T-helper 2 cell treated with Interferon-gamma antibody and Interleukin-4, amounts not matched to agents 100 ng/mL and 5 ng/mL, for 36 hours (primary cell): ENCODE measurements at regions not wholly inside any gene's neighbourhood (a gene's known extent, or its start where the extent isn't known, plus 50 kb on each side); places are given as distances from the start of the nearest gene placed in this dataset.
"Not testable (repeated sequence)": the region's sequence is repeated elsewhere in the genome, so short reads cannot be mapped to it uniquely, and the experiment has no call there.

Source experiments
- intact Hi-C: fragments of 100-400 bp; cut with micrococcal nuclease; formaldehyde crosslinking; loops from one replicate; pipeline ENCODE4 v1.15.1; 2023

- intact Hi-C loops, result no loop called here
These were observed 268.1 kb downstream of the PLOD2 start for GRCh38 chr3:145892869-145893268.

- intact Hi-C loops, result no loop called here
These were observed 267.7 kb downstream of the PLOD2 start for GRCh38 chr3:145893331-145893730.

DNA sequence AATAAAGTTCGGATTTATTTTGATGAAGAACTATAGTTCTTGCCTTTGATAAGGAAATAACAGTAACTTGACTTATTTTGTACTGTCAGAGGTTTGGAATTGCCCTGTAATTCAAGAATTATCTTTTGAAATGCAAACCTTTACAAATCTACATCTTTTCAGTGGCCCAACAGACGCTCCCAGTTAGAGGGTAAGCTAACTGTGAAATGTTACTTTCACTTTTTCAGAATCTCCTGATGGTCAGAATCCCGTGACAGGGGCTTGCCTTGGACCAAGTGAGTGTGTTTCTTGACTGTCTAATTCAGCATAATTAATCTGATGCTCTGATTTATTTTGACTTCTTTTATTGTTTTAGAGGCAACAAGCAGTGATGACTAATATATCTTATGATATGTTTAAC lies 262.5 kb downstream of the PLOD2 start:
- intact Hi-C loops, result no loop called here

DNA sequence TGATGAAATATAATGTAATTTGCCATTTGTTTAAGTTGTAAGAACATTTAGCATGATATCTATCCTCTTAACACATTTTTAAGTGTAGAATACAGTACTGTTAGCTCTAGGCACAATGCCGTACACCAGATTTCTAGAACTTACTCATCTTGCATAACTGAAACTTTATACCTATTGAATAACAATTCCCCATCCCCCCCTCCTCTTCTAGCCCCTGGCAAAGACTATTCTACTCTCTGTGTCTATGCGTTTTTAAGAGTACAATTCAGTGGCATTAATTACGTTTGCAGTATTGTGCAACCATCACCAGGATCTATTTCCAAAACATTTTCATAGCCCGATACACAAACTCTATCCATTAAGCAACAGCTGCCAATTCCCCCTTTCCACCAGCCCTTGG lies 261.7 kb downstream of the PLOD2 start:
- intact Hi-C loops, result no loop called here

DNA sequence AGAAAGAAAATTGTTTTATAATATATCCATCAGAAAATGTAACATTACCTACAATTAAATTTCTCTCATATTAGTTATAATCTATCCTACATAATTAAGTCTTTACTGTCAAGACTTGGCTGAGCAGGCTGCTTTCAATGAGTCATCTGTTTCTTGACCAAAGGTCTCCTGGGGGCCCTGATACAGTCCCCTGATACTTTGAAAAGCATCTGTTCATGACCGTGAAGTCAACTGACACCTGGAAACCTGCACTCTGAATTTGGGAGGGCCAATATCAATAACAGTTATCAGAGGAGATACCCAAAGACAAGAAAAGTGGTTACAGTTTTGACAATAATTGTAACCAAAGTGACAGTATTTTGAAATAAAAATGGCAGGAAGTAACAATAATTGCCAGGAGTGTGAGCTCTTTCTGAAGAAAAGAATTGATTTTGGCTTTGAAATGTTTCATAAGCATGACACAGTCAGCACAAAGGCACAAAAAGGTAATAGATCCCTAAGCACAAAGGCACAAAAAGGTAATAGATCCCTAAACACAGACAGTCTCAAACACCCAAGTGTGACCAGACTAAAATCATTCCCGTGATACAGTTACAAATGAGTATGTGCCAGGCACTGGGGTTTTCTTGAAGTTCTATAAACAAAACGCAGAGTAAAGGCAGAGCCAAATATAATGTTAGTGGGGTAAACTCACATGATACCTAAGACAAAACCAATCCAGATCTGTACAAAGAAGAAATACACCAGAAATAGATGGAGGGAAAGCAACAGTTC lies 260.7 kb downstream of the PLOD2 start:
- intact Hi-C loops, result no loop called here

DNA sequence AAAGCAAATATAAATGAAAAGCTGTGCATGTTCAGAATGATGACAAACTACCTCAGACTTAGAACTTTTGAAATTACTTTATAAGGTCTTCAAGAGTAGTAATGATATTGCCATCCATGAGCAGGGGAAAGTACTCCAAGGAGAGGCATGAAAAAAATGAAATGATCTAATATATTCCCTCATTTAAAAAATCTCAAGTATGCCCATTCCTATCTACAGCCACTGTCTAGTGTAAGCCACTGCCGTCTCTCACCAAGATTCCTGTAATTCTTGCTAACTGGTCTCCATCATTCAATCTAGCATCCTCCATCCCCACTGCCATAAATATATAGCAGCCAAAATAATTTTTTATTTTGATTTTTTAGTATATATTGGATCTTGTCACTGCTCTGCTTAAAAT lies 258.8 kb downstream of the PLOD2 start:
- intact Hi-C loops, result no loop called here

DNA sequence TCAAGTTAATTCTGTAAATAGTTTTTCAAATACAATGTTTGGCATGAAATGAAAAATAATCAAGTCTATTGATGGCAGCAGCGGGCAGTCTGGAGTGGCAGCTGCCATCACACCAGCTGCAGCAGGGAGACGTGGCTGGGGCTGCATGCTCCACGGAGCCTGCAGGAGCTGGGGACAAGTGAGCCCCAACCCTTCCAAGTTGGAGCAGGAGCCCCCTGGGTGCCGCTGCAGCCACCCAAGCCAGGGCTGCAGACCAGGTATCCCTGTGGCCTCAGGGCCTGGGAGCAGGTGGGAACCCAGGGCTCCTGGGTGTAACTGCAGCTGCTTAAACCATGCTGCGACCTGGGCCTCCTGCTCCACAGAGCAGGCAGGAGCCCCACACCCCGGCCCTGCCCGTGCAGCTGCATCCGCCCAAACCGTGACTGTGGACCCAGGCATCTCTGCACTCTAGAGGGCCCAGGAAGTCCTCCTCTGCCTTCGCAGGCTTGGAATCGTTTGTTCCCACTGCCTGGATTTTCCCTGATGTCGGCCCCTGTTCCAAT lies 257.4 kb downstream of the PLOD2 start:
- intact Hi-C loops, result no loop called here

DNA sequence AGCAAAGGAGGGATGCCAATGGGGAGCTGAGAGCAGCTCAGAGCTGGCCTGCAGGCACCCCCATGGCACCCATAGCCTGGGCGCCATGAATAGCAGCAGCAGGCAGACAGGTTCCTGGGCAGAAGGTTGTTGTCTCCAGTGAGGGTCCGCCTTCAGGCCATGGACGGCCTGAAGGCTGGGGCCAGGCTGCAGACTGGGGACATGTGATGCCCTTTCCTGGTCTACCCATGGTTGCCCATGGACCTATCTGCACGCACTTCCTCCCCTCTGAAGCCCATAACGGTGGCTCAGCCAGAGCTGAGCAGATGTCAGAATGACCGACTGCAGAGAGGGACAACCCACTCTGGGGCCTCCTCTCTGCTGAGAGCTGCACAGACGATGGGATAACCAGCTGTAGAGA lies 256.8 kb downstream of the PLOD2 start:
- intact Hi-C loops, result no loop called here

DNA sequence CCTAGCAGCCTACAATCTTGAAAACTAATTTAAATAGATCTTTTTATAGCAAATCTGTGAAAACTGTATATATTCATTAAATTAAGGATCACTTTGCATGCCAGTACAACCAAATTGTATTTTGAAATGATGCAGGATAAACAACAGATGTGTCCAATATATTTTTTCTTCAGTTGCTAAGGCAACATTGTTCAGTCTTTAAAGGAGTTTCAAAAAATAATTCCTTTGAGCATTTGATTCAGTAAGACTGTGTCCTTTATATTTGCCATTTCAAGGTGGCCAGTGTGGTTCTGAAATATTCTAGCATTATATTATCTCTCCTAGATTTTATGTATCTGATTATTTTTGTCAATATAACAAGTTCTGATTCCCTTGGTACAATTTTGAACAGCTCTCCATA lies 254.7 kb downstream of the PLOD2 start:
- intact Hi-C loops, result no loop called here

- intact Hi-C loops, result no loop called here
These were observed 254.2 kb downstream of the PLOD2 start for GRCh38 chr3:145906755-145907154.

DNA sequence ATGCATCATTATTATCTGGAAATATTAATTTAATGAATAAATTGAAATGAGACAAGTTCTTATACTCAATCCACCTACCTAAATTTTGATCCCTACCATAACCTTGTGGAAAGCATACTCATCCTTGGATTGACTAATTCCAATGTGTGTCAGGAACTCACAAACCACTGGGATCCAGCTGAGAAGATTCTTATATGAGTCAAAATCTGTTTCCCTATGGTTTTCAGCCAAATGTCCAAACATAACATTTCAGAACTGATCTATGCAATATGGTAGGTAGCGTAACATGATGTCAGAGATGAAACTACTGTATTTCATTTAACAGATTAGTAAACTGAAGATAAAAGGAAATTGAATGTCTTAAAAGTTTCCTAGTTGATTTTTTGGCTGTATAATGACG lies 250.0 kb downstream of the PLOD2 start:
- intact Hi-C loops, result no loop called here

- intact Hi-C loops, result no loop called here
These were observed 245.2 kb downstream of the PLOD2 start for GRCh38 chr3:145915787-145916186.

- intact Hi-C loops, result not testable (repeated sequence)
These were observed 233.2 kb downstream of the PLOD2 start for GRCh38 chr3:145927736-145928135.

GRCh38 chr3:145936971-145937370 lies 224.0 kb downstream of the PLOD2 start:
- intact Hi-C loops, result no loop called here

GRCh38 chr3:145939431-145939830 lies 221.6 kb downstream of the PLOD2 start:
- intact Hi-C loops, result no loop called here

GRCh38 chr3:145942052-145942451 lies 218.9 kb downstream of the PLOD2 start:
- intact Hi-C loops, result no loop called here

- intact Hi-C loops, result no loop called here
These were observed 217.0 kb downstream of the PLOD2 start for GRCh38 chr3:145943952-145944351.

DNA sequence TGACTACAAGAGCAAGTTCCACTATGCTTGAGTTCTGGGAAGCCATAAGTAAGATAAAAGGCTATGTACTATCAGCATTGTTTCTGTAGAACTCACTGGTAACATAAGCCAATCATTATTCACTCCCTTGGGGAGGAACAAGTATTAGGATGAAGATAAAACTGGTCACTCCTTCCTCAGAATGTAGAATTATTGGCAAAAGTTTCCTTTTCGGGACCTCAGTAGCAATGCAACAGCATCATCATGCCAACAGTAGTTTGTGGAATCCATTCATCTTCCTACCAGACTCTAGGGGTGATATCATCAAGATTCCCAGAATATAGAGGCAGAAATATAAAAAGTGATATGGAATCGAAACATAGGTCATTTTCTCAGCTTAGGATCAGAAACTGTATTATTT lies 209.5 kb downstream of the PLOD2 start:
- intact Hi-C loops, result no loop called here

DNA sequence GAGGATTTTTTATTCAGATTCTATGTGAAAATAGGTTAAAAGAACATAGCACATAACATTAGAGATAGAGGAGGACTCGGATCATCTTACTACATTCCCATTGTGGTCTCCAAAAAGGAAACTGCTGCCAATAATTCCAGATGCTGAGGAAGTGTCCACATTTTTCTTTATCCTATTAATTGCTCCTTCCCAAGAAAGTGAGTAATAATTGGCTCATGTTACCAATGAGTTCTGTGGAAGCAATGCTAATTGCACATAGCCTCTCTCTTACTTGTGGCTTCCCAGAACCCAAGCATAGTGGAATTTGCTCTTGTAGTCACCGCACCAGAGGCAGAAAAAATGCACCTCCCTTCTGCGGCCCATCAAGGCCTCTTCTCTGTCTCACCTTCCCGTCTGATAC lies 208.4 kb downstream of the PLOD2 start:
- intact Hi-C loops, result no loop called here

- intact Hi-C loops, result no loop called here
These were observed 207.7 kb downstream of the PLOD2 start for GRCh38 chr3:145953316-145953715.

GRCh38 chr3:145959457-145960088 lies 201.4 kb downstream of the PLOD2 start:
- intact Hi-C loops, result no loop called here

GRCh38 chr3:145963111-145963510 lies 197.9 kb downstream of the PLOD2 start:
- intact Hi-C loops, result no loop called here

- intact Hi-C loops, result no loop called here
These were observed 193.9 kb downstream of the PLOD2 start for GRCh38 chr3:145967043-145967442.
